ENCODE measurements at regions not wholly inside any gene's neighbourhood (a gene's known extent, or its start where the extent isn't known, plus 50 kb on each side); places are given as distances from the start of the nearest gene placed in this dataset.

DNA sequence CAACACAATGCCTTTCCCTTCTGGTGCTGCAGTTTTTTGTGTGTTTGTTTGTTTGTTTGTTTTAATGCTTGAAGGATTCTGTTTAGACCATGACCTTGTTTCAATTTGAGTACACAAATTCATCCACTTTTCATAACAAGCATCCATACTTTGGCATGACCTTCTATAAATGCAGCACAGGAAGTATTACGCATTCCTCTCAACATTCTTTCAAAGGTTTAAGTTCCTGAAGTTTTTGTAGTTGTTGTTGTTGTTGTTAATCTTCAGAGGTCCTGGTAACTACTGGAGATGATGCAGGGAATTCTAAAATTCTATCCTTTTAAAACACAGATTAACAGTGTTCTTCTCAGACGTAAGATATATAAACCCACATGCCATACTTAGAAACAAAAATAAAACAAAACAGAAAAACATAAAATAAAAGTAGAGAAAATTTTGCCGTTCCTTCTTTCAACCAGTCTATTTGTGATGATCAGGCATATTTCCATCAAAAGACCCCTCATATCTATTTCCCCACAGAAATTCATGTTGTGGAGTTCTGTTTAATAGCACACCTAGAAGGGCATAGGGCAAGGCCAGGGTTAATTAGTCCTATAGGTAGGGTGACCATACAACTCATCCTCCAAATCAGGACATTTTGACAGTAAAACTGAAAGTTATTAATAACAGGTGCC lies 529.9 kb downstream of the NOVA1 start (continued):
- TF ChIP-seq FOXM1 (IDR thresholded peaks at IDR 0.05; ENCODE audit: low read depth) = no peak
- TF ChIP-seq NRF1 (IDR thresholded peaks at IDR 0.05; ENCODE audit: low read depth, low read length) = no peak

DNA sequence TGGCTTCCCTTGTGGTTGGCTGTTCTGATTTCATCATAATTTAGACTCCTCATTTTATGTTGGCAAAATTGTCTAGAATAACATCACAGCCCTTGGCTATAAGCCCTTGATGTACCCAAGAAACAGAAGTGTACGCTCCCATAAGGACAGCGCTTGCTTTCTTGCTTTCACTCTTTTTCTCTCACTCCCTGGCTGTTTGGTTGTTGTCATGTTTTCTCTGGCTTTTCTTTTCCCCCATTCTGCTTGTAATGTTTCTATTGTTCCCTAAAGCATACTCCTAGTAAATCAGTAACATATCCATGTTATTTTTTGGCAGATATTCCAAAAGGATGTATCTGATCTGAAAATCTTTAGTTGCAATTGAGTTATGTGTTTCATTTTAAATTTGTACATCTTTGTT lies 530.5 kb downstream of the NOVA1 start:
- Histone ChIP-seq H3K4me3 (ENCODE audit: low read depth in 2 of 2, low read length in 1 of 2) (no peak overlapping the region), H3K79me2 (ENCODE audit: insufficient read depth) (no peaks in the 10 kb centered on the region), H3F3A (replicated peaks; ENCODE audit: insufficient read depth) (no peaks in the 10 kb centered on the region), H3K4me1 (ENCODE audit: control insufficient read depth in 1 of 2, insufficient read depth in 2 of 2, low read depth in 1 of 2, low read length in 1 of 2) (no peaks in the 10 kb centered on the region; a peak in 1 of 4 replicates), H3K27ac (ENCODE audit: low read depth in 2 of 2, low read length in 1 of 2) (no peak overlapping the region), H3K36me3 (replicated peaks in 1 of 2; ENCODE audit: control insufficient read depth in 1 of 2, insufficient read depth in 2 of 2, low read length in 1 of 2) (no peaks in the 10 kb centered on the region), H3K9me3 (no peaks in the 10 kb centered on the region), H3K9ac (no peak overlapping the region), H3K27me3 (ENCODE audit: insufficient read depth) (no peaks in the 10 kb centered on the region), H4K20me1 (ENCODE audit: insufficient read depth) (no peaks in the 10 kb centered on the region), H3K9me2 (no peaks in the 10 kb centered on the region), H3K4me2 (no peak overlapping the region), H2AFZ (ENCODE audit: low read depth) (no peak overlapping the region)
- POLR2A ChIA-PET = no interaction called here
- TF ChIP-seq GABPA (IDR thresholded peaks at IDR 0.05; ENCODE audit: low read depth) (no peak), EZH2phosphoT487 (IDR thresholded peaks at IDR 0.05; ENCODE audit: borderline replicate concordance, low read depth) (no peak), NRF1 (IDR thresholded peaks at IDR 0.05; ENCODE audit: low read depth, low read length) (no peak), EP300 (IDR thresholded peaks at IDR 0.05; ENCODE audit: borderline replicate concordance in 1 of 2, low read depth in 1 of 2, low read length in 1 of 2) (no peak), FOSL2 (IDR thresholded peaks at IDR 0.05; ENCODE audit: borderline replicate concordance, low read depth) (no peak)
- TF ChIP-seq, protein P1, sequence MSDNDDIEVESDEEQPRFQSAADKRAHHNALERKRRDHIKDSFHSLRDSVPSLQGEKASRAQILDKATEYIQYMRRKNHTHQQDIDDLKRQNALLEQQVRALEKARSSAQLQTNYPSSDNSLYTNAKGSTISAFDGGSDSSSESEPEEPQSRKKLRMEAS (IDR thresholded peaks at IDR 0.05; ENCODE audit: low read depth) = no peak
- WGBS (ENCODE audit: low lambda C conversion rate) = 7% methylated on average over 2 of the region's 2 CpGs
- no peak for DNase-seq
- CTCF ChIA-PET = no interaction called here

- Histone ChIP-seq H2AFZ (ENCODE audit: low read depth) (no peak overlapping the region), H3K27ac (ENCODE audit: low read depth in 2 of 2, low read length in 1 of 2) (no peak overlapping the region), H4K20me1 (ENCODE audit: insufficient read depth) (no peaks in the 10 kb centered on the region), H3K9me2 (no peaks in the 10 kb centered on the region), H3K4me3 (ENCODE audit: low read depth in 2 of 2, low read length in 1 of 2) (no peak overlapping the region), H3K9ac (no peak overlapping the region), H3K79me2 (ENCODE audit: insufficient read depth) (no peaks in the 10 kb centered on the region), H3K4me2 (no peak overlapping the region), H3F3A (replicated peaks; ENCODE audit: insufficient read depth) (no peaks in the 10 kb centered on the region), H3K4me1 (ENCODE audit: control insufficient read depth in 1 of 2, insufficient read depth in 2 of 2, low read depth in 1 of 2, low read length in 1 of 2) (no peaks in the 10 kb centered on the region), H3K36me3 (replicated peaks in 1 of 2; ENCODE audit: control insufficient read depth in 1 of 2, insufficient read depth in 2 of 2, low read length in 1 of 2) (no peaks in the 10 kb centered on the region), H3K9me3 (no peaks in the 10 kb centered on the region), H3K27me3 (ENCODE audit: insufficient read depth) (no peaks in the 10 kb centered on the region)
- no peak for DNase-seq
- CTCF ChIA-PET = no interaction called here
- TF ChIP-seq GABPA (IDR thresholded peaks at IDR 0.05; ENCODE audit: low read depth) (no peak), RXRA (IDR thresholded peaks at IDR 0.05; ENCODE audit: borderline replicate concordance, low read depth) (no peak), MXI1 (IDR thresholded peaks at IDR 0.05; ENCODE audit: low read depth, low read length) (no peak), USF2 (IDR thresholded peaks at IDR 0.05; ENCODE audit: borderline replicate concordance, low read depth, low read length) (no peak), TEAD4 (IDR thresholded peaks at IDR 0.05; ENCODE audit: borderline replicate concordance, insufficient read depth) (no peak), PBX3 (IDR thresholded peaks at IDR 0.05) (no peak), YY1 (IDR thresholded peaks at IDR 0.05; ENCODE audit: low read depth) (no peak), SMC3 (IDR thresholded peaks at IDR 0.05; ENCODE audit: low read depth, low read length) (no peak)
- TF ChIP-seq, protein P2, sequence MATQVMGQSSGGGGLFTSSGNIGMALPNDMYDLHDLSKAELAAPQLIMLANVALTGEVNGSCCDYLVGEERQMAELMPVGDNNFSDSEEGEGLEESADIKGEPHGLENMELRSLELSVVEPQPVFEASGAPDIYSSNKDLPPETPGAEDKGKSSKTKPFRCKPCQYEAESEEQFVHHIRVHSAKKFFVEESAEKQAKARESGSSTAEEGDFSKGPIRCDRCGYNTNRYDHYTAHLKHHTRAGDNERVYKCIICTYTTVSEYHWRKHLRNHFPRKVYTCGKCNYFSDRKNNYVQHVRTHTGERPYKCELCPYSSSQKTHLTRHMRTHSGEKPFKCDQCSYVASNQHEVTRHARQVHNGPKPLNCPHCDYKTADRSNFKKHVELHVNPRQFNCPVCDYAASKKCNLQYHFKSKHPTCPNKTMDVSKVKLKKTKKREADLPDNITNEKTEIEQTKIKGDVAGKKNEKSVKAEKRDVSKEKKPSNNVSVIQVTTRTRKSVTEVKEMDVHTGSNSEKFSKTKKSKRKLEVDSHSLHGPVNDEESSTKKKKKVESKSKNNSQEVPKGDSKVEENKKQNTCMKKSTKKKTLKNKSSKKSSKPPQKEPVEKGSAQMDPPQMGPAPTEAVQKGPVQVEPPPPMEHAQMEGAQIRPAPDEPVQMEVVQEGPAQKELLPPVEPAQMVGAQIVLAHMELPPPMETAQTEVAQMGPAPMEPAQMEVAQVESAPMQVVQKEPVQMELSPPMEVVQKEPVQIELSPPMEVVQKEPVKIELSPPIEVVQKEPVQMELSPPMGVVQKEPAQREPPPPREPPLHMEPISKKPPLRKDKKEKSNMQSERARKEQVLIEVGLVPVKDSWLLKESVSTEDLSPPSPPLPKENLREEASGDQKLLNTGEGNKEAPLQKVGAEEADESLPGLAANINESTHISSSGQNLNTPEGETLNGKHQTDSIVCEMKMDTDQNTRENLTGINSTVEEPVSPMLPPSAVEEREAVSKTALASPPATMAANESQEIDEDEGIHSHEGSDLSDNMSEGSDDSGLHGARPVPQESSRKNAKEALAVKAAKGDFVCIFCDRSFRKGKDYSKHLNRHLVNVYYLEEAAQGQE (IDR thresholded peaks at IDR 0.05; ENCODE audit: low read depth, low read length) = no peak
- POLR2A ChIA-PET = no interaction called here
- 2% methylated on average over 6 of the region's 6 CpGs for WGBS (ENCODE audit: low lambda C conversion rate)
Measured at GRCh38 chr14:26056036-26056616, 541.7 kb downstream of the NOVA1 start.

Measured in SK-N-SH (cell line).